H4 (cell line): ENCODE measurements at regions not wholly inside any gene's neighbourhood (a gene's known extent, or its start where the extent isn't known, plus 50 kb on each side); places are given as distances from the start of the nearest gene placed in this dataset.

Experiments
- DNase-seq: peaks from one replicate; pipeline ENCODE4 v3.0.0-alpha.2; 2015; ENCODE audit warnings: low spot score

DNA sequence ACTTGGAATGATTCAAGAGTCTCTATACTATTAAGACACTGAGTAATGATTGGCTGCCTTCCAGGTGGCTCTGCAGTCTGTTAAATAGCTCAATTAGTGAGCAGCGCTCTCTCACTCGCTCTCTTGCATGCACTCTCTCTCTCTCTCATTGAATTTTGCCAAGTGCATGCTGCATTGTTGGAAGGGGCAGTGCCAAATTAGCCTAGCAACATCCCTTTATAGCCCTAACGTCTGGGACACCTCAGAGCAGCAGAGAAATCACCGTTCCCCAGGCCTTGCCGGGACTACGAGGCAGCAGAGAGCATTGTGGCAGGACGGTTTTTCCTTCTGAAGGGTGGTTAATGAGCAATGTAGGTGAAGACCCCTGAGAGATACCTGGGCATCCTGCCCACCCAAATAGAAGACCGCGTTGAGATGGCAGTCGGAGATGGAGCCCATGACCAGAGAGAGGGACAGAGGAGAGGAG lies 447.6 kb upstream of the POU3F3 start:
- DNase-seq: peak; percentile 49

DNA sequence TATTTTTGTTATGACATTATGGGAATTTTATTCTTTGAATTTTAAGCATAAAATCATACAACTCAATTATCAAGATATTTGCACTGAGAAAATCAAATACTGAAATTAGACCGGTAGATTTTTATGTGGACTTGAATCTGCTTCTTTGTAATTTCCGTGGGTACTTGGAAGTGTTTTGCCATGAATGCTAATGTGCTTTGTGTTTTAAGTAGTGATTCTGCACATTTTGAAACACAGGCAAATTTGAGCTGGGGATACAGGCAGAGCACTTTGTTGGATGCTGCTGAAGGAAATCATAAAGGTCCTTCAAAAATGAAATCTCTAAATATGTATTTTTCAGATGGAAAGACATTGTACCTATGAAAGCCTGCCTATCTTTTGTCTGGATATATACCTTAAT lies 446.3 kb upstream of the POU3F3 start:
- no peak for DNase-seq

DNA sequence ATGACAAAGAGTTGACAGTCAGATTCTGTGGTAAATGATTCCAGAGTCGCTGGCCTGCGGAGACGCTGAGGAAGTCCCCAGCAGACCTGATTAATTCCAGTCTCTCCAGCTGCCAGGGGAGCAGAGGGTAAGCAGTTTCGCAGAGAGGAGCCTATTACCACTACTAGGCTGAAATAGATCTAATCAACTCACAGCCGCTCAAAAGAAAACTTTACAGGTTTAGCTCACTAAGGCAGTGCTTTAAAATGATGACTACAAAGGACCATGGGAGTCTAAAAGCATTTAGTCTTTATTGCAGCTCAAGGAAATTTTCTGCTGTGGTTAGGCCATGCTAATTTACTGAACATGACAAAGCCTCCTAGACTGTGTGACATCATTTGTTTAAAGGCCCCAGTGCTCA lies 445.6 kb upstream of the POU3F3 start:
- peak; percentile 77 for DNase-seq

DNA sequence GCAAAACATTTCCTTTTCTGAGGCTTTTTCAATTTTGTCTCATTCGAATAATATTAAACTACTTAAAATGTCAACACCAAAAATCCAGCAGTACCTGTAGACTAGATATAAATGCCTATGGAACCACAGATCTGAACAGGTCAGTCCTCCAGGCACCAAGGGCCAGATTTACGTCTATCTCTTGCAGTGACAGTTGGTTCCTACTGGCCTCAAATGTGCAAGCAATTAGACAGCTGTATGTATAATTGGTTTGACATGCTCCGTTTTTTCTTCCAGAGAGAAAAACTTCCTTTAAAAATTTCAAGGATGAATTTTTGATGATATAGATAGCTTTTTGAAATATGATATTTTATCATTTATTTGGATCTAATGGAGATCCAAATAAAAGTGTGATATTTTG lies 443.8 kb upstream of the POU3F3 start:
- no peak for DNase-seq

DNA sequence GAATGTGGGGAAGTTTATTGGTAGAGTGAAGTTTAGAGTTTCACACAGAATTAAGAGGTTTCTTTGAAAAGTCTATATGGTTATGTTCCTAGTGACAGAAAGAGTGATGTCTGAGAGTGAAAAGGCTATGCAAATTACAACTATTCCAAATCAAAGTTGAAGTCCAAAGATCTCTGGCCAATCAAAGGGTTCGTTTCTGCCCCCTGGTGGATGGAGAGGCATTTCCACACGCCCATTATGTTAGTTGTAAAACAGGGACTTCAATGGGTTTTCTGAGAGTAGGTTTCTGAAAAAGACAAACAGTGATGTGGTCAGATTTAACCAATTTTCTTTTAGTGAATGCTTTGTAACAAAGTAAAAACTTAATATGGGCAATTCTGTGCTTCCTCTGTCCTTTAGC lies 441.5 kb upstream of the POU3F3 start:
- DNase-seq: peak; percentile 25

DNA sequence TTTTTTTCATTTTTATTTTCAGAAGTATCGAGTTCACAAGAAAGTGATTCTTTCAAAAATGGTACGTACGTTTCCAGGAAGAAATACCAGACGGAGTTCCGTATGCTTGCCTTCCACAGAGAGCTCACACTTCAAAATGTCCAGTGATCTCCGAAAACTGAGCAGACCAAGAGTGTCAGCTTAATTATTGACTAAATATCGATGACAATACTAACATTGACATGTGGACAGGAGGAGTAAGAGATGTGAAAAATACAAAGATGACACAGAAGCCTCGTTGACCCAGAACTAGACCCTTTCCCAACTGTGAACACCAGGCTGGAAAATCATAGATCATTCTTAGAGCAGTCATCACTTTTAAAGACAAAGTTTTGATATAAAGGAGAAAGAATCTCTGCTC lies 440.0 kb upstream of the POU3F3 start:
- no peak for DNase-seq

DNA sequence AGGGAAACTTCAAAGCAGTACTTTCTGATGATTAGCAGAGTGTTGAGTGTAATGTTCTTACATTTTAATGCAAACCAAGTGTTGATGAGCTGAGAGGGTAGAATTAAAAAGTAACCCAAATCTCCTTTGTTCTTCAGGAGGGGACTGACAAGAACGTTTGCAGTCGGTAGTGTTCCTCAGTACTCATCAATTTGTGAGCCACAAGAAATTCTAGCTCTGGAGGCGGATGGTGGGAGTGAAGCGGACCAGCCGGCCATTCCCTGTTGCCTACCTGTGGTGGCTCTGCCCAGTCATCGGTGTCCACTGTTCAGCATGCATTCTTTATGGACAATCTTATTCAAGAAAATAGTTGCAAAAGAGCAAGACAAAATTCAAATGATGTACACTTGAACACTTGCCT lies 438.6 kb upstream of the POU3F3 start:
- no peak for DNase-seq

DNA sequence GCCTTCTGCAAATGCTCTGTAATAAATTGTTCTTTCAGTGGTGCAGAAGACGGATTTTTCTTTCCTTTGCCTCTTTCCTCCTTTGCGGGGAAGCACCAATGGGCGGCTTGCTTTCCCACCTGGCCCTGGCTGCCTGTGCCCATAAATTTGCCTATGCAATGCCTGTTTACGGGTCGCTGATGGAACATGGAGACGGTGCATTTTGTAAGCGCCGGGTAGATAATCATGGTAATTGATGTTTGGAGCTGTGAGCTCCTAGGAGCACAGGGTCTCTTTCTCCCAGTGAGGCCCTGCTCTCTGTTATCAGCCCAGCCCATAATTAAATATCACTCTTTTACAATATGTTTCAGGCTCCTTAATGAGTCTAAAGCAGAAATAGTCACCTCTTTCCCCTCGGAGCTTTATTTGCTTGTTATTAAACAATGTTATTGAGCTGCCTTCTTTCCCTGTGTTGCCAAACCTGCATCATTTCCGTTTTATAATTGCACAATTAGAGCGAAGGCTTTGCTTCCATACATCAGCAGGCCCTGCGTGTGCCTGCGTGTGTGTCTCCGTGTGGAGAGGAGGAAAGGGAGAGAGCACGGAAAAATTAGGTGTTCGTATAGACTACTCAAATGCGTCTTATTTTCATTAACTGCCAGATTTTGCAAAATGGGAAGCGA lies 437.4 kb upstream of the POU3F3 start:
- DNase-seq: no peak

DNA sequence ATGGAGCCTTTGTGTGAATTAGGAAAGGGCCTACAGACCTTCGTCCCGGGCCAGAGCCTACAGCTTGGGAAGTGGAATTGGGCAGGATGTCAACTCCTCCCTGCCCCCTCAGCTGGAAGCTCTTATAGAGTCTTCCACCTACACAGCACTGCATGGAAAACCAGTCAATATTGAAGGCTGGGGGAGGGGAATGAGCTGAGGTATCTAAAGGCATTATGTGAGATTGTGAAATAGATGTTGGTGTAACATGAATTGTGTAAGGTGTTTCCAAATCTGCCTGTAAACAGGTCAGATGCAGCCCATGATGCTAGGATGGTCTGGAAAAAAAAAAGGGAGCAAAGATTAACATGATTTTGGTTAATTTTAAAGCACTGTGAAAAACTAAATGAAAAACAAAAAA lies 433.5 kb upstream of the POU3F3 start:
- DNase-seq: no peak

DNA sequence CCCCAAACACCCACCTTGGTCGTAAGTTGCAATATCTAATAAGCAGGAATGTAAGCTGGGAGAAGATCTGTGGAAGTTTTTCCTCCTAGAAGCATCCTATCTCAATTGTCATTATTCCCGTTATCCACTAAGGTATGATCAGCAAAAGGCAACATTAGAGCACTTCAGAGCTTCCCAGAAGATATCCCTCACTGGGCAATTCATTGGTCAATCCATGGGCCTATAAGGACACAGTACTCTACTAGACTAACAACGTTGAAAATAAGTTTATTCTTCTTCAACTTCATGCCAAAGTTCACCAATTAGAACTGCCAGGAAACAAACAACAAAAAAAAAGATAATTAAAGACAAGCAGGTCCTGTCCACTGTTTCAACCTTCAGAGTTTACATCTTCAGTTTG lies 433.0 kb upstream of the POU3F3 start:
- no peak for DNase-seq

DNA sequence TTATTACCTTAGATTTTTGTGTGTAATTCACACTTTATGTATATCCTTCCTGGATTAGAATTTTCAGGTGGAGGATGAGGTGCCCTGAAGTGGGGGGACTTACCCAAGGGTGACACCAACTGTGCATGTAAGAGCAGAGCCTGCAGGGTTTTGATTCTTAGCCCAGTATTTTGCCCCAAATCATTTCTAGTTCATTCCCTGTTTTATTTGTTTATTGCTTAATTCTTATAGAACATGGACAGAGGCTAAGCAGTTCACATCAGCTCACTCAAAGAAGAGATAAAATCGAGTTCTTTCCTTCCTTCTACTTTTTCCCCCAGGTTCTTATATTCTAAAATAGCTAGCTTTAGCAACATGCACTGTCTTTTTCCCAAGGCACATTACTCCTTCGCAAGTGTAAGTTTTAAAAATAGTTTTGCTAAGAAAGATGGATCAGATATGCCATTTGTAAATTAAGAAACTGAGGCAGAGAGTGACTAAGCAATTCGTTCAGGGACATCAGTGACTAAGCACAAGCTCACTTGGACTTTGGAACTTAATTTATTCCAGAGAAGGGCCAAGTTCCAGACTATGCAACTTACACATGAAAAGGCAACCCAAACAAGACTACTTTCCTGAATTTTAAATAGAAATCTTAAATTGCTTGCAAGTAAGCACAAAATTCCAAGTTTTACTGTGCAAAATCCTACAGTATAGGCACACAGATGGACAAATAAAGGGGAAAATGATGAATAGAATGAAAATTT lies 427.9 kb upstream of the POU3F3 start:
- DNase-seq: no peak

DNA sequence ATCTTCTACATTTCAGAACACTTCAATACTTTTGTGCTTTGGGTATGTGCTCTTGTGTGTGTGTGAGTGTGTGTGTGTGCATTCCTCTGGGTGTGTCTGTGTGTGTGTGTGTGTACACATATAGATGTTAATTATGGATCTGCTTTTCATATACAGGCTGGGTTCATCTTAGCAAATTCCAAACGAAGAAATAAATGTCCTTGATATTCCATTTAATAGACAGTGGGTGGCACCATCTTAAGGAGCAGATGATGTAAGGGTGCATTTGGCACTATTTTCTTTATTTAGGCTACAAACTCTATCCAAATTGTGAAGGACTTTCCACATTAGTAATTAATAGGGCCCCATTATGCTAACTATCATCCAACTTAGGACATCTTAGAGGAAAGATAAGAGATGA lies 425.8 kb upstream of the POU3F3 start:
- no peak for DNase-seq

DNA sequence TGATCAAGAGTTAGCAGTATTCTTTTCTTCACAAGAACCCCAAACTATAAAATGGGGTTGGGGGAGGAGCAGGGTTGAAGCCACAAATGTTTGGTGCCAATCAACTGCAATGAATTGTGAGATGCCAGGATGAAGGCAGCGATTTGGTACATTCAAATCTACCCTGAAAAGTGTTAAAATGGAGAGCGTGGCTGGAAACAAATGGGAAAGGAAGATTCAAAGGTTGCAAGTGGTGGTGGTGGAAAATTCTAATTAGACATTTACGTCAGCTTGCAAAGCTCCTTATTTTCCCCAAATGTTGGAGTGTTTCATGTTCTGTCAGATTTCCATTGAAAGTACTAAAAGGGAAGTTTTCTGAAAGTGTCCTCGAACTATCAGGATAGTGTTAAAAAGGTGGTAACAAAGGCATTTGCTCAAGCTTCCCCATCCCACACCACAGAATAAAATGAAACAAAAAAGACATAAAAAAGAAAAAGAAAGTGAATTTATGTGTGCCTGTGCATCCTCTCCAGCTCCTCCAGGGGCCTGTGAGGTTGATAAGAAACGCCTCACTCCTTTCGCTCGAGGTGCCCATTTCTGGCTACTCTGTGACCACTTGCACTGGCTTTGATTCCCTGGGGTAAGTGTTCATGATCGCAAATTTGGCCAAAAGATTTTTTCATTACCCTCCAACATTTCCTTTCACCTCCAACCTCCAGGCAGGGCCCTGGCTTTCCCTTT lies 424.1 kb upstream of the POU3F3 start:
- no peak for DNase-seq

DNA sequence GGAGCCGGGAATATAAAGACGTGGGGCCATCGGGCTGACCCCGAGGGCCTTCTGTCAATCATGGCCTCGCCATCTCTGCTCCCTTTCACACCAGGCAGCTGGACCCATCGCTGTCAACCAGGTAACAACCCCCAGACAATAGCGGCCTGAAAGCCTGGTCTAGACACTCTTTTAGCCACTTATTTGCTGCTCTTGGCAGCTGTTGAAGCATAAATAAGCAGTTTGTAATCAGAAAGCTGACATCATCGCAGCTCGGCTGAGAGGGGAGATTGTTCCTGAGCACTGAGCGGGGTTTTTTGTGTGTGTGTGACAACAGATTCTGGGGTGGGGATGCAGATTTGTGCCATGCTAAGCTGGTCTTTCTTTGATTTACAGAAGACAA lies 423.6 kb upstream of the POU3F3 start:
- no peak for DNase-seq

DNA sequence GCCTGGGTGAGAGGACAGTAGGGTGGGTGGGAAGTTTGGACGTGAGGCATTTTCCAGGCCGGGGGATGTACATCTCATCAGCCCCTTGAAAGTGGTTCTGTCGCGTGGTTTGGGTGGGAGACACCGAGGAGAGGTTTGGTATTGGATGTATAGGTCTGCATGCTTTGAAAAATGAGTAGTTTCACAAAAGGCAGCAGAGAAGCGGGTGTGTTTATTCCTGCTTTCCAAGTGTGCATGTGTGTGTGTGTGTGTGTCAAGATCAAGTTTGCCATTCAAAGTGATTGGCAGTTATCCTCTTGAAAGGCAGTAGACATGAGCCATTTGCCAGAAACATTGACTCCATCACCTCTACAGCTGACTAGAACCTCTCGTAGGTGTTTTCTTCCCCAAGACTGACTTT lies 423.1 kb upstream of the POU3F3 start:
- DNase-seq: no peak

DNA sequence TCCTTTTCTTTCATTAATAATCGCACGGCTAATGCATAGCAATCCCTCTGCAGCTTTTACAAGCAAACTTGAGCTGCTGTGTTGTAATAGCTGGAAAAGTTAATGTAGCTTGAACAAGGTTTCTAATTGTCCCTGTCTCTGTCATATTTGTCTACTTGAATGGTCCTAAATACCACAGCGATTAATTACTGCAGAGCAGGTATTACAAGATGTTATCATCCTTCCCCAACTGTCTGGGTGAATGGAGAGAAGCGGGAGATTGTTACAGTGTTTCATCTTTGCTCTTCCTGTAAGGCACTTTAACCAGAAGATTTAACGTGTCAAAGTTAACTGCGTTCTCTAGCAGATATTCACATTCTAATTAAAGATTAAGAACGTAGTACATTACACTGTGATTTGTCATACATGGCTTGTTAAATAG lies 422.2 kb upstream of the POU3F3 start:
- no peak for DNase-seq

DNA sequence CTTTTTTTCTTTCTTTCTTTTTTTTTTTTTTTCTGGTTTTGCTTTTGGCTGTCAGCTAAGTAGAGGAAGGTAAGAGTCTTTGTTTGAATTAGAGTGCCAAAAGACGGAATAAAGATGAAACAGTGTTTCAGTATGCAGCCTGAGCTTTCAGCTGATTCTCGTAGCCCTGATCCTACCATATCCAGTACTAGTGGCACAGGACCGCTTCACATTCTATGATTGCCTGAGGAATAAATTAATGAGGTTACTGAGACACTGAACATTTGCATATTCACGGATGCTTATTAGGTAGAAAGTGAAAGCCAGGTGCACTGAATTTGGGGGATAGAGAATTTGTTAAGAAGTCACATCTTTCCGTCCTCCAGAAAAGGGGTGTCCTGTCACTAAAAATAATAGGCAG lies 421.5 kb upstream of the POU3F3 start:
- no peak for DNase-seq

DNA sequence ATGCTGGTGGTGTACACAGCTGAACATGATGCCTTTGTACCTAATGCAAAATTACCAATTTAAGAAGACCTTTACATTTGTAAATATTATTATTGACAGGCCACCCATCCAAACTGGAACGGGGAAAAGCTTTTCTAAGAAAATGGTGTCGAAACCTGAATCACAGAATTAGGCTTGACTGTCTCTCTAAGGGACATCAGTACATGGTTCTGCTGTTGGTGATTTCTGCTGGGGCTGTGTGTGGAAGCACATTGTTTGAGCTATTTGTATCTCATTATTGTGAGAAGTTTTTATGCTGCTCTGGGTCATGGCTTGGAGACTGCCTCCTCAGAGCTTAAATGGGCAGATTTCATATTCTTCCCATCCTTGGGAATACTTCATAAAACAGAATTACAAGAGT lies 420.9 kb upstream of the POU3F3 start:
- no peak for DNase-seq

DNA sequence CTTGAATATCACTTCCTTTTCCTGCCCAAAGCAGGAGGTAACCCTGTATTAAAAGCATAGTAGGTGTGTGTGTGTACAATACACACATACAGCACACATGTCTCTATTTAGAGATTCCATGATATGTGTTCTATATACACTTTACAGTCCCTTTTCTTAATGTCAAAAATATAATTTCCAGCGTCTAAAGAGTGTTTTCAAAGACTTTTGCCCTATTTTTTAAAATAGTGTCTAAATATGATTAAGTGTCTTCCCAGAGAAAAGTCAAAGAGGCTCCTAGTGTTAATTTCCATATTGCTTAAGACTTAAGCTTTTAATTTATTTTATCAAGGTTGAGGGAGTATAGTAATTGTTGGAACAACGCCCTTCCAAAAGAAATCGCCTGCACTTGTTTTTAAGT lies 420.3 kb upstream of the POU3F3 start:
- no peak for DNase-seq

DNA sequence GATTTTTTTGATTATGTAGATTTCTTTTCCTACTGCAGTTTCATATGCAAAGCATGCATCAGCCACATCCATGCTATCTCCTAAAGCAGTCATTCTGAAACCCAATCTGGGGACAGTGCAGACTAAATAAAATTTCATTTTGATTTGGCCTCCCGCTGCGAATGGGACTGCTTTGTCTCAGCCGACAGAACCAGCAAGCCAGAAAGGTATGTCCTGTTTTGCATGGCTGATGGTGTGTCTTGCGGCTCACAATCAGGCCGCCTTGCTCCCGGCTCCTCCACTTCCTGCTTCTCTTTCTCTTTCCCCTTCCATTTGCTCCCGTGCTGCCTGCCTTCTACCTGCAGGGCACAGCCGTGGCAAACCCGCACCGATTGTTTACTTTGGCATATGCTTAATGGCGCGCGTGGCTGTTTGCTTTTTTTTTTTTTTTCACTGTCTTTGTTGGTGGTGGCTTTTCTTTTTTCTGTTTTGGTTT lies 419.6 kb upstream of the POU3F3 start:
- peak; percentile 31 for DNase-seq

DNA sequence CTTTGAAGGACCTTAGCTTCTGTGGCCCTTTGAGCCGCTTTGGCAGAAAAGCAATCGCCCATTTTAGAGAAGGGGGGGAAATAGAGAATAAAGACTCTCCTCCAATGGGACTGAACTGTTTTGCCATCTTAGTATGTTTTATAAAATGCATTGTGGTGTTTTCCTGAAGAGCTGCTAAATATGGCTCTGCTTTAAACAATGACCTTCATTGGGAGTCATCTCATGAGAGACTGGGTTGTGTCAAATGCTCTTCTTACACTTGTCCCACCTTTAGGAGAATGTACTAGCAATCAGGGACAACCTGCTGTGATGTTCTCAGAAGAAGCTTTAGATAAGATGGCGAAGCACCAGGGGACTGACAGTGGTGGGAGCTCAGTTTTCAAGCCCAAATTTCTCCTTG lies 418.9 kb upstream of the POU3F3 start:
- DNase-seq: no peak

DNA sequence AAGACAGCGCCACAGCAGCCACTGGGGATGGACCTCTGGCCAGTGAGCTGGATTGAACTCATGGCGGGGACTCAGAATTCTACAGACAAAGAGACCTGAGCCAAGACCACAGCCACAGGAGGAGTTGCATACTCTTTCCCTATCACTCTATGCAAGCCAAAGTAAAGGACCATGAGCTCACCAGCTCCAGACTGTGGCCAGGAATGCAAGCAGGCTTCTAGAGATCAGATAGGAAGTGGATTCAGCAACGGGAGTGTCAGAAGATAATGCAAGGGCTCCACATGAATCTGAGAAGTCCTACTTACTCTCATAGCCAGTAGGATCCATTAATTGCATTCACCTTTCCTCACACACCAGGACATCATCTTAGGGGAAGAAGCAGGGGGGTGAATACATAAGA lies 415.4 kb upstream of the POU3F3 start:
- DNase-seq: no peak

DNA sequence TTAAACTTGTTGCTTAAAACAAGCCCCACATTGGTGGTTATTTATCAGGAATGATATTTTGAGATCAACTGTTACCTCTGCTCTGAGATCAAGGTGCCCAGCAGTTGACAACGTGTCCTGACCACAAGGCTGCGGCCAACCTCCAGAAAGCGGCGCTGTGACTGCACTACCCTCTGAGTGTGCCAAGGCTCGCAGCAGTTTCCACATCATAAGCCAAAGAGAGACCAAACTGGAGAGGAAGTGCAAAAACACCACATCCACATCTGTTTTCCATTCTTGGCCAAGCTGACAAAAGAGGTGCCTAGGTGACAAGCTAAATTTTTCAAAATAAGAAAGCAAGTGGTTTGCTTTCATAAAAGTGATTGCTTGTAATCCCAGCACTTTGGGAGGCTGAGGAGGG lies 410.8 kb upstream of the POU3F3 start:
- DNase-seq: no peak
